AG04450 (cell line): ENCODE measurements at regions not wholly inside any gene's neighbourhood (a gene's known extent, or its start where the extent isn't known, plus 50 kb on each side); places are given as distances from the start of the nearest gene placed in this dataset. TPM values are rescaled to one million over a fixed set of nuclear protein-coding genes. Genes with fewer than 3 reads are reported as not detected.
"Not testable (repeated sequence)": the region's sequence is repeated elsewhere in the genome, so short reads cannot be mapped to it uniquely, and the experiment has no call there.

ENCODE experiments used
- CTCF ChIA-PET: fragments of 300-600, 350-600 bp; formaldehyde crosslinking; extraction: SDS; loops from one replicate; lab custom pipeline; 2022; ENCODE audit warnings: antibody characterized with exemption, inconsistent platforms; lab: Charles Lee
- POLR2A ChIA-PET: fragments of 350-600 bp; formaldehyde crosslinking; extraction: SDS; loops from one replicate; lab custom pipeline; 2021; ENCODE audit warnings: antibody characterized with exemption, inconsistent platforms; lab: Yijun Ruan, JAX
- DNase-seq: peaks from one replicate; pipeline ENCODE4 v3.0.0-alpha.2; 2011; ENCODE audit warnings: low read depth, low spot score
- H3K27ac ChIP-seq: one replicate; pipeline ENCODE4 v1.5.1; 2012; ENCODE audit warnings: low read depth, low read length, control low read depth
- H3K27me3 ChIP-seq: one replicate; pipeline ENCODE4 v1.6.0; 2012; ENCODE audit warnings: low read length; ENCODE audit not compliant: control insufficient read depth, insufficient read depth
- H3K4me3 ChIP-seq: 2 replicates; pipeline ENCODE4 v1.5.1; 2011; ENCODE audit warnings: mild to moderate bottlenecking, low read depth, low read length, control low read depth
- H3K9me3 ChIP-seq: 2 replicates; pipeline ENCODE4 v1.5.1; 2012; ENCODE audit warnings: low read length; ENCODE audit not compliant: control insufficient read depth, insufficient read depth
- small RNA-seq: library from RNA; depleted of rRNA; stranded (forward); fragments of <200 nt; gene quantifications from one replicate; pipeline ENCODE3, GENCODE V24; 2012; ENCODE audit warnings: low read depth; ENCODE audit not compliant: insufficient read length
- TF ChIP-seq, protein P1 (sequence below): IDR thresholded peaks from 2 replicates; pipeline ENCODE4 v1.5.1; 2011; ENCODE audit warnings: low read depth, low read length, control low read depth, inconsistent platforms

DNA sequence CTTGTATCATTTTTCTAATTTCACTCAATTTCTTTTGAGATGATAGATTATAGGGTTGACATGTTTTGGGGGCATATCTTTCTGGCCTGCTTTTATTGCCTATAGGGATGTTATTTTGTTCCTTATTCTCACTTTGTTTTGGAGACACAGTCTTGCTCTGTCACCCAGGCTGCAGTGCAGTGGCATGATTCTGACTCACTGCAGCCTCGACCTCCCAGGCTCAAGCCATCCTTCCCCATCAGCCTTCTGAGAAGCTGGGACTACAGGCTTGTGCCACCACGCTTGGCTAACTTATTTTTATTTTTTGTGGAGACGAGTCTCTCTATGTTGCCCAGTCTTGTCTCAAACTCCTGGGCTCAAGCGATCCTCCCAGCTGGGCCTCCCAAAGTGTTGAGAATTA lies 72.8 kb upstream of the FAN1 start:
- DNase-seq, result no peak
- Histone ChIP-seq H3K4me3 (no peak overlapping the region), H3K27me3 (no peaks in the 10 kb centered on the region), H3K27ac (no peak overlapping the region), H3K9me3 (no peaks in the 10 kb centered on the region)
- ChIA-PET CTCF (interaction anchor here (1.8 kb wide), 1 partner anchor 28 kb away, joined by 5 read pairs; no protein-coding TSS in a partner anchor), POLR2A (no interaction called here)
- TF ChIP-seq, protein P1, sequence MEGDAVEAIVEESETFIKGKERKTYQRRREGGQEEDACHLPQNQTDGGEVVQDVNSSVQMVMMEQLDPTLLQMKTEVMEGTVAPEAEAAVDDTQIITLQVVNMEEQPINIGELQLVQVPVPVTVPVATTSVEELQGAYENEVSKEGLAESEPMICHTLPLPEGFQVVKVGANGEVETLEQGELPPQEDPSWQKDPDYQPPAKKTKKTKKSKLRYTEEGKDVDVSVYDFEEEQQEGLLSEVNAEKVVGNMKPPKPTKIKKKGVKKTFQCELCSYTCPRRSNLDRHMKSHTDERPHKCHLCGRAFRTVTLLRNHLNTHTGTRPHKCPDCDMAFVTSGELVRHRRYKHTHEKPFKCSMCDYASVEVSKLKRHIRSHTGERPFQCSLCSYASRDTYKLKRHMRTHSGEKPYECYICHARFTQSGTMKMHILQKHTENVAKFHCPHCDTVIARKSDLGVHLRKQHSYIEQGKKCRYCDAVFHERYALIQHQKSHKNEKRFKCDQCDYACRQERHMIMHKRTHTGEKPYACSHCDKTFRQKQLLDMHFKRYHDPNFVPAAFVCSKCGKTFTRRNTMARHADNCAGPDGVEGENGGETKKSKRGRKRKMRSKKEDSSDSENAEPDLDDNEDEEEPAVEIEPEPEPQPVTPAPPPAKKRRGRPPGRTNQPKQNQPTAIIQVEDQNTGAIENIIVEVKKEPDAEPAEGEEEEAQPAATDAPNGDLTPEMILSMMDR, result no peak

DNA sequence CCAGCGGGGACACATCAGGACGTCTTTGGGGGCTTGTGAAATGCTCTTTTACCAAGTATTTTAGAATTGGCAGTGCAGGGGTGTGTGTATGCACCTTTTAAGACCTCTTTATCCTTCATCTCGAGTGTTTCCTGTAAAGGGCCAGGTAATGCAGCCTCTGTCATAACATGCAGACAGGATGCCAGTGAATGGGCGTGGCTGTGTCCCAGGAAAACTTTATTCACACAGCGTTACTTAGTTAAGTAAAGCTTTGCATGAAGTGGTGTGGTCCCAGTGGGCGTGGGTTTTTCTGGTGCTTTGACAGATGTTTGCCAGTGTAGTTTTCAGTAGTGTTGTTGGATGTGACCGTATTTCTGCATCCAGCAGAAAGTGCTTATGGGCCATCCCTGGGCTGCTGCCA lies 70.3 kb upstream of the FAN1 start:
- POLR2A ChIA-PET, H3K4me3 ChIP-seq, H3K27me3 ChIP-seq, H3K27ac ChIP-seq, H3K9me3 ChIP-seq, CTCF ChIA-PET, DNase-seq: not testable (repeated sequence)

DNA sequence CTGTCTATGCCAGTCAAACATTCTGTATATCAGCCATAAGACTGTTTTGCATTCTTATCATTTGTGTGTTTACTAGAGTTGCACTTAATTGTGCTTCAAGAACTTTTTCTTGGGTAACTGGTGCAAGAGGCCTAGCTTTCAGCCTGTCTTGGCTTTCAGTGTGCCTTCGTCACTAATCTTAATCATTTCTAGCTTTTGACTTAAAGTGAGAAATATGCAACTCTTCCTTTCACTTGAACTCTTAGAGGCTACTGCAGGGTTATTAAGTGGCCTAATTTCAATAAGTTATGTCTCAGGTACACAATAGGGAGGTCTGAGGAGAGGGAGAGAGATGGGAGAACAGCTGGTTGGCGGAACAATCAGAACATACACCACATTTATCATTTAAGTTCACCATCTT lies 62.1 kb upstream of the FAN1 start:
- H3K27me3 ChIP-seq, H3K4me3 ChIP-seq, DNase-seq, CTCF ChIA-PET, H3K27ac ChIP-seq, POLR2A ChIA-PET, H3K9me3 ChIP-seq: not testable (repeated sequence)

DNA sequence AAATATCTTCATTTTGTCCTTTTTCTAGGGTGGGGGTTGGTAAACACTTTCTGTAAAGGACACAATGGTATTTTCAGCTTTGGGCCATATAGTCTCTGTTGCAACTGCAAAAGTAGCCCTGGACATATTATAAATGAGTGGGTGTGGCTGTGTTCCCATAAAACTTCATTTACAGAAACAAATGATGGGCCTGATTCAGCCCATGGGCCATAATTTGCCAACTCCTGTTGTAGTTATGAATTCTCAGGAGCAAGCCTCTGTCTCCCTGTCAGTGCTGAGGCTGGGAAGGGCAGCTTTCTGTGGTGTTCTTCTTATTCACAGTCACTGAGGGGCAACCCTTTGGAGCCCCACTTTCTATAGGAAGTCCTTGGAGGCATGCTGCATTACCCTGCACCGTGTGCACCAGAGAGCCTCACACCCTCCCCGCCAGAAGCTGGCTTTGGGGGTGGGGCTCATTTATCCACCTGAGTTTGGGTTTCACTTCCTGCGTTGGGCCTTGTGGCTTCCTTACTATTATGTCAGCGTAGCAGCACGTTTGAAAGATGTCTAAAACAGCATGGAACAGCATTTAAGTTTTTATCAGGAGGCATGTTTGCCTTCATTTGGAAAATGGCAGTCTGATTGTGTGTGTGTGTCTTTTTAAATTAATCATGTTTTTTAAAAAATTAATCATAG lies 60.8 kb upstream of the FAN1 start:
- POLR2A ChIA-PET, H3K27ac ChIP-seq, H3K4me3 ChIP-seq, CTCF ChIA-PET, H3K27me3 ChIP-seq, DNase-seq, H3K9me3 ChIP-seq: not testable (repeated sequence)

DNA sequence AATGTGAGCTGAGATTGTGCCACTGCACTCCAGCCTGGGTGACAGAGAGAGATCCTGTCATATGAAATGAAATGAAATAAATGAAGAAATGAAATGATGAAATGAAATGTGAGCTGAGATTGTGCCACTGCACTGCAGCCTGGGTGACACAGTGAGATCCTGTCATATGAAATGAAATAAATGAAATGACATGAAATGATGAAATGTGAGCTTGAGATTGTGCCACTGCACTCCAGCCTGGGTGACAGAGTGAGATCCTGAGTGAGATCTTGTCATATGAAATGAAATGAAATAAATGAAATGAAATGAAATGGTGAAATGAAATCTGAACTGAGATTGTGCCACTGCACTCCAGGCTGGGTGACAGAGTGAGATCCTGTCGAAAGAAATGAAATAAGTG lies 58.2 kb upstream of the FAN1 start:
- CTCF ChIA-PET, result interaction anchor here (0.6 to 4.2 kb wide), 4 partner anchors 13 to 283 kb away, joined by 3 to 29 read pairs (median 6); no protein-coding TSS in a partner anchor
- H3K27ac ChIP-seq, H3K4me3 ChIP-seq, H3K27me3 ChIP-seq, H3K9me3 ChIP-seq, POLR2A ChIA-PET, DNase-seq: not testable (repeated sequence)

Small RNA genes lying in the stretch of these regions (small RNA-seq; reads per million reads assigned to genes)
- not detected for gene RN7SL82P
